Trophoblast cell (in vitro differentiated cells and primary cell): ENCODE measurements at regions not wholly inside any gene's neighbourhood (a gene's known extent, or its start where the extent isn't known, plus 50 kb on each side); places are given as distances from the start of the nearest gene placed in this dataset.

Experiments
- DNase-seq, 2 donors: peaks; one replicate each; pipeline ENCODE4 v3.0.0-alpha.2; 2016
- H2AFZ ChIP-seq: 2 replicates; pipeline ENCODE4 v1.6.1; 2013; ENCODE audit warnings: low read length, moderate library complexity, mild to moderate bottlenecking; ENCODE audit not compliant: insufficient read depth, poor library complexity
- H2AK5ac ChIP-seq: 2 replicates; pipeline ENCODE4 v1.6.1; 2013; ENCODE audit warnings: mild to moderate bottlenecking, low read length
- H2BK120ac ChIP-seq: 2 replicates; pipeline ENCODE4 v1.6.1; 2013; ENCODE audit warnings: low read length, mild to moderate bottlenecking, moderate library complexity; ENCODE audit not compliant: insufficient read depth, poor library complexity
- H2BK12ac ChIP-seq: 2 replicates; pipeline ENCODE4 v1.6.1; 2013; ENCODE audit warnings: mild to moderate bottlenecking, low read length, moderate library complexity
- H2BK5ac ChIP-seq: 2 replicates; pipeline ENCODE4 v1.6.1; 2013; ENCODE audit warnings: low read length, low read depth, moderate library complexity, mild to moderate bottlenecking; ENCODE audit not compliant: poor library complexity
- H3K14ac ChIP-seq: 2 replicates; pipeline ENCODE4 v1.6.1; 2013; ENCODE audit warnings: mild to moderate bottlenecking, low read length
- H3K18ac ChIP-seq: 2 replicates; pipeline ENCODE4 v1.6.1; 2013; ENCODE audit warnings: mild to moderate bottlenecking, low read length
- H3K23ac ChIP-seq: 2 replicates; pipeline ENCODE4 v1.6.1; 2013; ENCODE audit warnings: low read length
- H3K27ac ChIP-seq: 2 replicates; pipeline ENCODE4 v1.5.1; 2013; ENCODE audit warnings: low read depth, mild to moderate bottlenecking, inconsistent platforms, low read length, moderate library complexity
- H3K27me3 ChIP-seq: 2 replicates; pipeline ENCODE4 v1.6.1; 2013; ENCODE audit warnings: inconsistent platforms, mild to moderate bottlenecking, low read length, moderate library complexity; ENCODE audit not compliant: insufficient read depth
- H3K36me3 ChIP-seq, 2 experiments: 1 replicate in 1 of 2; 2 replicates in 1 of 2; pipeline ENCODE4 v1.6.1; 2013; ENCODE audit warnings: low read length in 2 of 2, mild to moderate bottlenecking in 2 of 2, moderate library complexity in 1 of 2; ENCODE audit not compliant: insufficient read depth in 2 of 2, control insufficient read depth in 1 of 2
- H3K4ac ChIP-seq: 2 replicates; pipeline ENCODE4 v1.6.1; 2013; ENCODE audit warnings: low read depth, mild to moderate bottlenecking, low read length, moderate library complexity
- H3K4me1 ChIP-seq, 2 experiments: 1 replicate in 1 of 2; 2 replicates in 1 of 2; pipeline ENCODE4 v1.6.1; 2013; ENCODE audit warnings: low read length in 2 of 2, mild to moderate bottlenecking in 2 of 2, moderate library complexity in 1 of 2; ENCODE audit not compliant: insufficient read depth in 2 of 2, control insufficient read depth in 1 of 2
- H3K4me2 ChIP-seq: 2 replicates; pipeline ENCODE4 v1.6.1; 2013; ENCODE audit warnings: inconsistent platforms, mild to moderate bottlenecking, low read length, moderate library complexity
- H3K4me3 ChIP-seq: 2 replicates; pipeline ENCODE4 v1.5.1; 2013; ENCODE audit warnings: mild to moderate bottlenecking, low read depth, low read length, inconsistent platforms
- H3K79me1 ChIP-seq: one replicate; pipeline ENCODE4 v1.6.1; 2013; ENCODE audit warnings: low read length
- H3K79me2 ChIP-seq: 2 replicates; pipeline ENCODE4 v1.6.1; 2013; ENCODE audit warnings: low read length, mild to moderate bottlenecking; ENCODE audit not compliant: control insufficient read depth, insufficient read depth, poor library complexity
- H3K9ac ChIP-seq: 2 replicates; pipeline ENCODE4 v1.6.1; 2013; ENCODE audit warnings: mild to moderate bottlenecking, low read length
- H3K9me3 ChIP-seq: 2 replicates; pipeline ENCODE4 v1.6.1; 2013; ENCODE audit warnings: low read depth, mild to moderate bottlenecking, control low read depth, inconsistent platforms, low read length; ENCODE audit not compliant: insufficient read depth
- H4K12ac ChIP-seq: 2 replicates; pipeline ENCODE4 v1.6.1; 2013; ENCODE audit warnings: low read depth, mild to moderate bottlenecking, low read length, moderate library complexity
- H4K8ac ChIP-seq: 2 replicates; pipeline ENCODE4 v1.6.1; 2013; ENCODE audit warnings: low read depth, mild to moderate bottlenecking, low read length, moderate library complexity
- H4K91ac ChIP-seq: one replicate; pipeline ENCODE4 v1.6.1; 2013; ENCODE audit warnings: low read depth, mild to moderate bottlenecking, low read length, moderate library complexity
- WGBS: extraction: QIAGEN DNeasy Blood & Tissue Kit; methylation state at CpG from one replicate; pipeline ENCODE4 v1.1.7; 2013; ENCODE audit warnings: missing lambda C conversion rate; ENCODE audit not compliant: insufficient read length, insufficient coverage; ENCODE audit errors: extremely low coverage; 5-methylcytosine and 5-hydroxymethylcytosine counted together

- Histone ChIP-seq H3K14ac (no peak overlapping the region), H3K4me1 (no peaks in the 10 kb centered on the region), H2BK12ac (no peak overlapping the region), H3K79me2 (no peaks in the 10 kb centered on the region), H3K4ac (no peak overlapping the region), H3K27ac (no peak overlapping the region), H3K79me1 (no peaks in the 10 kb centered on the region), H2AFZ (no peak overlapping the region), H4K8ac (no peak overlapping the region), H3K23ac (no peak overlapping the region), H3K9me3 (no peaks in the 10 kb centered on the region), H3K4me2 (no peak overlapping the region), H3K27me3 (no peaks in the 10 kb centered on the region), H2AK5ac (no peak overlapping the region), H2BK120ac (no peak overlapping the region), H3K18ac (no peak overlapping the region), H3K36me3 (no peaks in the 10 kb centered on the region), H4K91ac (no peak overlapping the region), H3K4me3 (no peak overlapping the region), H2BK5ac (no peak overlapping the region), H3K9ac (no peak overlapping the region), H4K12ac (no peak overlapping the region)
- no peak for DNase-seq
- WGBS = no CpG with 5 or more reads among the region's 2 CpGs
These were observed 145.5 kb upstream of the AUTS2 start for GRCh38 chr7:69452797-69453196.

GRCh38 chr7:69457595-69458504, 140.4 kb upstream of the AUTS2 start:
- Histone ChIP-seq H3K4me1 (peaks cover 0 to 2% of the 10 kb centered on the region in 2 experiments), H3K18ac (no peak overlapping the region), H4K91ac (no peak overlapping the region), H3K79me1 (no peaks in the 10 kb centered on the region), H3K27ac (no peak overlapping the region), H2BK5ac (no peak overlapping the region), H4K12ac (no peak overlapping the region), H2AFZ (no peak overlapping the region), H3K79me2 (no peaks in the 10 kb centered on the region), H4K8ac (no peak overlapping the region), H3K14ac (no peak overlapping the region), H2BK120ac (no peak overlapping the region), H2AK5ac (no peak overlapping the region), H3K27me3 (no peaks in the 10 kb centered on the region), H3K4me2 (no peak overlapping the region), H2BK12ac (no peak overlapping the region), H3K9ac (no peak overlapping the region), H3K9me3 (no peaks in the 10 kb centered on the region), H3K23ac (no peak overlapping the region), H3K4me3 (no peak overlapping the region), H3K36me3 (no peaks in the 10 kb centered on the region), H3K4ac (no peak overlapping the region)
- no peak for DNase-seq
- no CpG with 5 or more reads among the region's 9 CpGs for WGBS

- no peak overlapping the region for H4K12ac ChIP-seq
- no peak overlapping the region for H2AK5ac ChIP-seq
- H4K8ac ChIP-seq = no peak overlapping the region
- H3K18ac ChIP-seq = no peak overlapping the region
- no CpG with 5 or more reads among the region's 3 CpGs for WGBS
- no peaks in the 10 kb centered on the region for H3K36me3 ChIP-seq
- H3K79me1 ChIP-seq = no peaks in the 10 kb centered on the region
- H3K9ac ChIP-seq = no peak overlapping the region
- H3K79me2 ChIP-seq = no peaks in the 10 kb centered on the region
- peaks cover 2% of the 10 kb centered on the region for H3K9me3 ChIP-seq
- no peak overlapping the region for H4K91ac ChIP-seq
- no peak overlapping the region for H3K23ac ChIP-seq
- no peak overlapping the region for H3K4ac ChIP-seq
- H3K27me3 ChIP-seq = no peaks in the 10 kb centered on the region
- no peak overlapping the region for H2BK5ac ChIP-seq
- H2BK120ac ChIP-seq = no peak overlapping the region
- H2BK12ac ChIP-seq = no peak overlapping the region
- no peak overlapping the region for H3K14ac ChIP-seq
- H2AFZ ChIP-seq = no peak overlapping the region
- no peak overlapping the region for H3K4me3 ChIP-seq
- no peak overlapping the region for H3K4me2 ChIP-seq
- DNase-seq = no peak
- H3K27ac ChIP-seq = no peak overlapping the region
- H3K4me1 ChIP-seq = no peaks in the 10 kb centered on the region
These were observed 134.2 kb upstream of the AUTS2 start for GRCh38 chr7:69464035-69464434.

GRCh38 chr7:69465262-69465661, 133.0 kb upstream of the AUTS2 start:
- no peak overlapping the region for H4K8ac ChIP-seq
- no peaks in the 10 kb centered on the region for H3K27me3 ChIP-seq
- H2BK5ac ChIP-seq = no peak overlapping the region
- H3K4me1 ChIP-seq = no peaks in the 10 kb centered on the region
- H3K23ac ChIP-seq = no peak overlapping the region
- H3K4me2 ChIP-seq = no peak overlapping the region
- H2BK120ac ChIP-seq = no peak overlapping the region
- no peaks in the 10 kb centered on the region for H3K36me3 ChIP-seq
- H3K79me1 ChIP-seq = no peaks in the 10 kb centered on the region
- H3K18ac ChIP-seq = no peak overlapping the region
- H2AFZ ChIP-seq = no peak overlapping the region
- peaks cover 2% of the 10 kb centered on the region for H3K9me3 ChIP-seq
- no peak for DNase-seq
- no peak overlapping the region for H2AK5ac ChIP-seq
- no peak overlapping the region for H3K14ac ChIP-seq
- H3K9ac ChIP-seq = no peak overlapping the region
- H2BK12ac ChIP-seq = no peak overlapping the region
- H3K27ac ChIP-seq = no peak overlapping the region
- H3K4ac ChIP-seq = no peak overlapping the region
- H4K12ac ChIP-seq = no peak overlapping the region
- no peak overlapping the region for H3K4me3 ChIP-seq
- no CpG with 5 or more reads among the region's 1 CpG for WGBS
- H4K91ac ChIP-seq = no peak overlapping the region
- H3K79me2 ChIP-seq = no peaks in the 10 kb centered on the region
